HG02938 (cell line): ENCODE measurements at regions not wholly inside any gene's neighbourhood (a gene's known extent, or its start where the extent isn't known, plus 50 kb on each side); places are given as distances from the start of the nearest gene placed in this dataset.
"Not testable (repeated sequence)": the region's sequence is repeated elsewhere in the genome, so short reads cannot be mapped to it uniquely, and the experiment has no call there.

Experiments used
- ATAC-seq: cut with Tn5 transposase; IDR thresholded peaks from one replicate; pipeline ENCODE4 v1.9.1; 2021; ENCODE audit warnings: mild to moderate bottlenecking, moderate library complexity; ENCODE audit not compliant: unreplicated experiment

DNA sequence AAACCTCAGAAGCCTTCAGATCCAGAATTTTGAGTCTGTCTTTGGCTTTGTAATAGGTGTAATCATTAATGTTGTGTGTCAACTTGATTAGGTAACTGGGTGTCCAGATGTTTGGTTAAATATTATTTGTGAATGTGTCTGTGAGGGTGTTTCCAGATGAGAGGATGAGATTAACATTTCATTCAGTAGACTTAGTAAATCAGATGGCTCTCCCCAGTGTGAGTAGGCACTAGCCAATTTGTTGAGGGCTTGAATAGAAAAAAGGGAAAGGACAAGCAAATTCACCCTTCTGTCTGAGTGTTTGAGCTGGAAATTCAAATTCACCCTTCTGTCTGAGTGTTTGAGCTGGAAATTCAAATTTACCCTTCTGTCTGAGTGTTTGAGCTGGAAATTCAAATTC lies 932.2 kb downstream of the SLC6A15 start:
- ATAC-seq: no peak

GRCh38 chr12:83979785-83980184 lies 932.8 kb downstream of the SLC6A15 start:
- no peak for ATAC-seq

GRCh38 chr12:83971781-83972180 lies 940.8 kb downstream of the SLC6A15 start:
- no peak for ATAC-seq

- no peak for ATAC-seq
Measured at GRCh38 chr12:83960767-83961166, 951.8 kb downstream of the SLC6A15 start.

DNA sequence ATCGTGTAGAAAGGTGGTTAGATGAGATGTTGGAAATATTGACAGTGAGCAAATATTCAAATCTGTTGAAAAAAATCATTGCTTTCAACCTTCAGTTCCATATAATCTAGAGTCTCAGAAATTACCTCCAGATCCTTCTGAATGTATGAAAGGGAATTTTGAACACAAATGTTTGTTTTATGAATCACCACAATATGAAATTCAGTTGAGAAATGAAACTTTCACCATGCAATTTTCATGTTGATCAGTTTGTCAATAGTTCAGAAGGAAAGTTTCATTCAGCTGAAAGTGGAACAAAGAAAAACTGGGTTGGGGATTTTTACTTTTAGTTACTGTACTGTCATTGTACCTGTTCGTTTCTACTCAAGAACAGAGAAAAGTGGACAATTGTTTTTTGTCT lies 953.6 kb downstream of the SLC6A15 start:
- no peak for ATAC-seq

DNA sequence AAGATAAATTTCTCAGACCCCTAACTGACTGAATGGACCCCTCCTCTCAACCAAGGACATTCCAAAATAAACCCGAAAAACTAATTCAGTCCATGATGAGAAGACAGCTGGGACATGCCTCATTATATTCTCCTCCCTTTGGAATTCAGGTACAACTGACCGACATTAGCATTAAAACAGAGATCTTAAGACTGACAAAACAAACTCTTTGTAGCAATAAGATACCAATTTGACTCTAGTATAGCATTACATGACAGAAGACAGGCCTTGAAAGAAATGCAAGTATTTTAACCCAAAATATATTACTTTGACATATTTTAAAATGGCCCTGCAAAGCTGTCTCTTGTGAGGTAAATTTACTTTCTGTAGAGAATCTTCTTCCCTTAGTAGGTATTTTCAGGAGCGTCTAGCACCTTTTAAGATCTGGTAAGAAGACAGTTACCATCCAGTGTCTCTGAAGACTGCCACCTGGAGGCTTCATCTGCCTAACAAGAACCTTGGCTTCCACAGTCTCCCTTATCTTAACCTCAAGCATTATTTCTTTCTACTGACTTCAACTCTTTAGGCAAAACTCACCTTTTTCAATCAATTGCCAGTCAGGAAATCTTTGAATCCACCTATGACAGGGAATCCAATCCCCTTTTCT lies 957.5 kb downstream of the SLC6A15 start:
- no peak for ATAC-seq

DNA sequence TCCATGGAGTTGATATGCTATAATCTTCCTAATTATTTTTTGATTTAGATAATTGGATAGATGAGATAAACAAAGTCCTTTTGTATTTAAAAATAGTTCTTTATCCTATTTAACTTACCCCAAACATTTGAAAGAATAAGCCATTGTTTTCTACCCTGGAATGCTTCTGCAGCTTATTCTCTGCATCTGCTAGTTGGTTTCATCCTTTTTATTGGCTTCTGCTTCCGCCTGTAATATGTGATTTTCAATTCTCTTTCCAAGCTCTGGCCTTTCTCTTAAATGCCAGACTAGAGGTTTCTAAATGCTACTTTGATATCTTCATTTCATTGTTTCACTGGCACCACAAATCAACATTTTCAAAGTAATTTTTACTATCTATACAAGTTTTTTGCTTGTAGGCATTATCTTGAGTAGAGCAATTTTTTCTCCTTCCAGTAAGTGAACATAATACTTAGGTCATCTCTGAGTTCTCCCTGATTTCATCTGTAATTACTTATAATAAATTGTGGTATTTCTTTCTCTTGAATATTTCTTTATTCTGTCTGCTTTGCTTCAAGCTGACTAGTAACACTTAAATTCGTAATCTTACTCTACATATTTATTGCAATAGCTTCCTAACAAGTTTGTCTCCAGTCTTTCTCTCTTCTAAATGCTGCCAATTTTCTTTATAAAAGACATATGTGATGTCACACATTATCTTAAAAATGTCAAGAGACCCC lies 958.4 kb downstream of the SLC6A15 start:
- ATAC-seq: no peak

DNA sequence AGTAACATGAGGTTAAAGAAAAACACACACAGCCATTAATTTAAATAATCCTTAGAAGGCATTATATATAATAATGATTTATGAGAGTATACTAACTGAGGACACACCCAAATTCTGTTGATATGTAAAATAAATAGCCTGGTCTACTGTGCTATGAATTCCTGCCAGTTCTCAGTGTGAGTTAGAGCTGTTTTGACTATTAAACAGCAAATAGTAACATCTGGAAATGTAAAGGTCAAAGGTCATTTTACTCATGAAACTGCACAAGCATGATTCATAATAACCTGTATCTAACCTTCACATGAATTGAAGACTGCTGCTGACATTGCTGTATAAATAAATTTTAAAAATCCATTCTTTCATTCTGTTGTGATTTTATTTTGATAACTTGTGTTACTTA lies 966.7 kb downstream of the SLC6A15 start:
- ATAC-seq: no peak

GRCh38 chr12:83939718-83940117 lies 972.9 kb downstream of the SLC6A15 start:
- ATAC-seq: no peak

- no peak for ATAC-seq
Measured at GRCh38 chr12:83933615-83934014, 979.0 kb downstream of the SLC6A15 start.

DNA sequence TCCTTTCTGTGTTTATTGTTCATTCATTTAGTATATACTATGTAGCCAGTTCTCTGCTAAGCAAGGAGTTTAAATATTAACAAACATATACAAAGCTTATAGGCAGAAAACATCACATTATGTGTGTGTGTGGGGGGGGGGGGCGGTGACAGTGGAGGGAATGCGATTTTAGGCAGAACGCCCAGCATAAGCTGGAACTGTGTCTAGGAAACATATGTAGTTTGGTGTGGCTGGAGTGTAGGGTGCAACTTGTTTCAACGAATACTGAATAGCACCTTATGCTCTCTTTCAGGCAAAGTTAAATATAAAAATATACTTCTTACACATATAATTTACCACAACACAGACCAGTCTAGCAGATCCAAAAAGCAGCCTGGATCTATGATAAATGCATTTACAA lies 980.6 kb downstream of the SLC6A15 start:
- ATAC-seq: no peak

GRCh38 chr12:83931451-83931850 lies 981.1 kb downstream of the SLC6A15 start:
- ATAC-seq: no peak

DNA sequence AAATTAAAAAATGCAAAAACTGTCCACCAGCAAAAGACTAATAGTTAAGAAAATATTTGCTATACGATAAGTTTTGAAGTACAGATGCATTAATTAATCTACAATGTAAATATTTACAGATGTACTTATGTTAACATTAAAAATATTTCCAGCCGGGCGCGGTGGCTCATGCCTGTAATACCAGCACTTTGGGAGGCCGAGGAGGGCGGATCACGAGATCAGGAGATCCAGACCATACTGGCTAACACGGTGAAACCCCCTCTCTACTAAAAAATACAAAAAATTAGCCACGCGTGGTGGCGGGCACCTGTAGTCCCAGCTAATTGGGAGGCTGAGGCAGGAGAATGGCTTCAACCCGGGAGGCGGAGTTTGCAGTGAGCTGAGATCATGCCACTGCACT lies 982.8 kb downstream of the SLC6A15 start:
- not testable (repeated sequence) for ATAC-seq

- no peak for ATAC-seq
Measured at GRCh38 chr12:83920821-83921547, 991.6 kb downstream of the SLC6A15 start.

DNA sequence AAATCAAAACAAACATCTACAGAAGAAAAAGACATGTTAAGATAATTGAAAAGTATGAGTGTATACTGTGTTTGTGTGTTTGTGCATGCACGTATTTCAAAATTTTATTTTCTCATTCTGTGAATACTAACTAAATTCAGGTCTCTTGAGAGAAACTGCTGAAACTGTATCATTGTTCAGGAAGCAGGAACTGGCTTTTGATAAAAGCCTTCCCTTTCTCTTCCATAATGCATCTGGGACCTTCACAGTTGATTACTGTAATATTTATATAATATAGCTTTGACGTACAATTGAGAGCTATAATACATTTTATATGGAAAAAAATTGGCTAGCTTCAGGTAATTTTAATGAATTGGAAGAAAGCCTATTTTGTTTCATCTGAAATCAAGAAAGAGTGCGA lies 993.5 kb downstream of the SLC6A15 start:
- no peak for ATAC-seq

GRCh38 chr12:83904175-83904574 lies 1008.4 kb downstream of the SLC6A15 start:
- no peak for ATAC-seq

DNA sequence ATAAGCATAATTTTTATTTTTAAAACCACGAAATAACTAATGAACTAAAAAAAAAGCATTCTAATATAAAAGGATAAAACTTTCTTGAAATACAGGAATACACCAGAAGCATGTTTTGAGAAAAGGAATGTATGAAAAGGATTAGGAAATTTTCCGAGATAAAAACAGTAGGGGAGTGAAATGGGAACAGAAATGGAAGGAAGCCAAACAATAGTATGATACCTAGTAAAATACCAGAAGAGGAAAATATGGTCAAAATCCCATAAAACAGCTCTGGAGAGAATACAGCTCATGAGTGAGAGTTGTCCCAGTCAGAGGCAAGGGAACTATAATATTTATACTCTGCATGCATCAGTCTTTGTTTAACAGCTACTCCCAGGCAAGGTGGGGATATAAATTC lies 1016.2 kb downstream of the SLC6A15 start:
- ATAC-seq: no peak

DNA sequence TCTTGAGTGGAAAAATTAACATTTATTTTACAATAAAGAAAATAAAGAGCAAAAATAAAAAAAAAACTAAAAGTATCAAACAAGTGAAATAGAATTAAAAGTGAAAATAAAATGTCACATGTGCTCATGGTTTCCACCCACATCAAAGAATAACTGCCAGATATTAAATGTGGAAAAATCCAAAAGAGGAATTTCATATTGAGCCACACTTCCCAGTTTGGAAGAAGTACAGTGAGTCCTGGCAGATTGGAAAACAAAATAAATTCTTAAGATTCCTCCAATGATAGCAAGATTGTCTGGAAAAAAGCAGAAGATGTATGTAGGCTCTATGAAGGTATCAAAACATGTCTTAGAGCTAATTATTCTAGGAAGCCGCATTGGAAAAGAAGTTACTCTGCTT lies 1019.5 kb downstream of the SLC6A15 start:
- ATAC-seq: no peak

- ATAC-seq: no peak
Measured at GRCh38 chr12:83889745-83890144, 1022.9 kb downstream of the SLC6A15 start.

GRCh38 chr12:83886479-83886878 lies 1026.1 kb downstream of the SLC6A15 start:
- no peak for ATAC-seq

DNA sequence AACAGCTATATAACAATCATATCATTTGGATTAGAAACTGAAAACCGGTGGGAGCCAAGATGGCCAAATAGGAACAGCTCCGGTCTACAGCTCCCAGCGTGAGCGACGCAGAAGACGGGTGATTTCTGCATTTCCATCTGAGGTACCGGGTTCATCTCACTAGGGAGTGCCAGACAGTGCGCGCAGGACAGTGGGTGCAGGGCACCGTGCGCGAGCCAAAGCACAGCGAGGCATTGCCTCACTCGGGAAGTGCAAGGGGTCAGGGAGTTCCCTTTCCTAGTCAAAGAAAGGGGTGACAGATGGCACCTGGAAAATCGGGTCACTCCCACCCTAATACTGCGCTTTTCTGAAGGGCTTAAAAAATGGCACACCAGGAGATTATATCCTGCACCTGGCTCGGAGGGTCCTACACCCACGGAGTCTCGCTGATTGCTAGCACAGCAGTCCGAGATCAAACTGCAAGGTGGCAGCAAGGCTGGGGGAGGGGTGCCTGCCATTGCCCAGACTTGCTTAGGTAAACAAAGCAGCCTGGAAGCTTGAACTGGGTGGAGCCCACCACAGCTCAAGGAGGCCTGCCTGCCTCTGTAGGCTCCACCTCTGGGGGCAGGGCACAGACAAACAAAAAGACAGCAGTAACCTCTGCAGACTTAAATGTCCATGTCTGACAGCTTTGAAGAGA lies 1041.5 kb downstream of the SLC6A15 start:
- ATAC-seq: not testable (repeated sequence)
